GM23248 (cell line): ENCODE measurements at regions not wholly inside any gene's neighbourhood (a gene's known extent, or its start where the extent isn't known, plus 50 kb on each side); places are given as distances from the start of the nearest gene placed in this dataset.

ENCODE experiments used
- EZH2 ChIP-seq: fragments of 200-600 bp; sonication (generic); IDR thresholded peaks from 2 replicates; pipeline ENCODE4 v1.6.1; 2018; ENCODE audit warnings: antibody characterized with exemption, mild to moderate bottlenecking; ENCODE audit not compliant: insufficient read depth, poor library complexity, severe bottlenecking
- EZH2phosphoT487 ChIP-seq: fragments of 200-600 bp; sonication (generic); IDR thresholded peaks from 2 replicates; pipeline ENCODE4 v1.6.1; 2018; ENCODE audit warnings: antibody characterized with exemption, moderate library complexity, mild to moderate bottlenecking, low read depth; ENCODE audit not compliant: insufficient read depth

- TF ChIP-seq EZH2 (no peak), EZH2phosphoT487 (no peak)
Measured at GRCh38 chr14:96698960-96699539, 98.1 kb upstream of the VRK1 start.
